ENCODE measurements at regions not wholly inside any gene's neighbourhood (a gene's known extent, or its start where the extent isn't known, plus 50 kb on each side); places are given as distances from the start of the nearest gene placed in this dataset.

GRCh38 chr2:8327371-8328100 is 354.3 kb upstream of the ID2 start:
- H3K4me3 ChIP-seq (ENCODE audit: low read depth, low read length): no peak overlapping the region
- TF ChIP-seq, protein P1, sequence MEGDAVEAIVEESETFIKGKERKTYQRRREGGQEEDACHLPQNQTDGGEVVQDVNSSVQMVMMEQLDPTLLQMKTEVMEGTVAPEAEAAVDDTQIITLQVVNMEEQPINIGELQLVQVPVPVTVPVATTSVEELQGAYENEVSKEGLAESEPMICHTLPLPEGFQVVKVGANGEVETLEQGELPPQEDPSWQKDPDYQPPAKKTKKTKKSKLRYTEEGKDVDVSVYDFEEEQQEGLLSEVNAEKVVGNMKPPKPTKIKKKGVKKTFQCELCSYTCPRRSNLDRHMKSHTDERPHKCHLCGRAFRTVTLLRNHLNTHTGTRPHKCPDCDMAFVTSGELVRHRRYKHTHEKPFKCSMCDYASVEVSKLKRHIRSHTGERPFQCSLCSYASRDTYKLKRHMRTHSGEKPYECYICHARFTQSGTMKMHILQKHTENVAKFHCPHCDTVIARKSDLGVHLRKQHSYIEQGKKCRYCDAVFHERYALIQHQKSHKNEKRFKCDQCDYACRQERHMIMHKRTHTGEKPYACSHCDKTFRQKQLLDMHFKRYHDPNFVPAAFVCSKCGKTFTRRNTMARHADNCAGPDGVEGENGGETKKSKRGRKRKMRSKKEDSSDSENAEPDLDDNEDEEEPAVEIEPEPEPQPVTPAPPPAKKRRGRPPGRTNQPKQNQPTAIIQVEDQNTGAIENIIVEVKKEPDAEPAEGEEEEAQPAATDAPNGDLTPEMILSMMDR (IDR thresholded peaks at IDR 0.05; ENCODE audit: insufficient read depth in 1 of 2, low read depth in 1 of 2, low read length in 1 of 2, severe bottlenecking in 1 of 2, unreplicated experiment in 1 of 2): no peak
- H3K4me3 Mint-ChIP-seq (ENCODE audit: unreplicated experiment): no peak overlapping the region
- H3K27me3 ChIP-seq (replicated peaks; ENCODE audit: control insufficient read depth, insufficient read depth, low read length): no peaks in the 10 kb centered on the region
- BruUV-seq (replicated peaks): no TSS peak
- H3K4me1 ChIP-seq: no peaks in the 10 kb centered on the region
- intact Hi-C loops (cut with micrococcal nuclease; ENCODE audit: unreplicated experiment): no loop called here
- H3K9me3 Mint-ChIP-seq (ENCODE audit: unreplicated experiment): no peaks in the 10 kb centered on the region
- POLR2A ChIA-PET: no interaction called here
- H3K27me3 Mint-ChIP-seq (ENCODE audit: insufficient read depth, unreplicated experiment): peaks cover 3% of the 10 kb centered on the region
- no peak overlapping the region for H3K27ac Mint-ChIP-seq (ENCODE audit: unreplicated experiment)
- DNase-seq: no peak
- no peaks in the 10 kb centered on the region for H3K36me3 ChIP-seq (ENCODE audit: control insufficient read depth, insufficient read depth, low read length)
- H3K4me1 Mint-ChIP-seq (ENCODE audit: low read depth, unreplicated experiment): peaks cover 8% of the 10 kb centered on the region
- no peaks in the 10 kb centered on the region for H3K9me3 ChIP-seq
- CTCF ChIA-PET: no interaction called here
- H3K36me3 Mint-ChIP-seq (ENCODE audit: insufficient read depth, unreplicated experiment): no peaks in the 10 kb centered on the region

DNA sequence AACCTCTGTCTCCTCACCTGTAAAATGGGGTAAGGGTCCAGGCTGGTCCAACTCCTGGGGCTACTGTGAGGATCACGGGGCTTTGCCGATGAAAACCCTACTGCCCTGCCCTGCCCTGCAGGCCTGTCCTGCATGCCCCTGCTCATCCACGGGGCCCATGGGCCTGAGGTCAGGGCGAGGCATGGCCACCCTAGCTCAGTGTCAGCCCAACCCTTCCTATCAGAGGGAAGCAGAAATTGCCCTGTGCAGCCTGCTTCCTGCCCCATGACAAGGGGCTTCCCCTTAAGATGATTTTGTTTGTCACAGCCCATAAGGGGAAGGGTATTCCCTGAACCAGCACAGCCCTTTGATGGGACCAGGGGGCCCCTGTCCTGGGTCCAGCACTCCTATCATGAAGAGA is 353.6 kb upstream of the ID2 start:
- no peak overlapping the region for H3K4me3 ChIP-seq (ENCODE audit: low read depth, low read length)
- no peaks in the 10 kb centered on the region for H3K9me3 Mint-ChIP-seq (ENCODE audit: unreplicated experiment)
- H3K27me3 Mint-ChIP-seq (ENCODE audit: insufficient read depth, unreplicated experiment): no peaks in the 10 kb centered on the region
- H3K27ac Mint-ChIP-seq (ENCODE audit: unreplicated experiment): no peak overlapping the region
- H3K27me3 ChIP-seq (replicated peaks; ENCODE audit: control insufficient read depth, insufficient read depth, low read length): no peaks in the 10 kb centered on the region
- no peak for DNase-seq
- H3K9me3 ChIP-seq: no peaks in the 10 kb centered on the region
- H3K36me3 Mint-ChIP-seq (ENCODE audit: insufficient read depth, unreplicated experiment): no peaks in the 10 kb centered on the region
- ChIA-PET CTCF (no interaction called here), POLR2A (no interaction called here)
- TF ChIP-seq, protein P1 (IDR thresholded peaks at IDR 0.05; ENCODE audit: insufficient read depth in 1 of 2, low read depth in 1 of 2, low read length in 1 of 2, severe bottlenecking in 1 of 2, unreplicated experiment in 1 of 2): no peak
- H3K4me1 Mint-ChIP-seq (ENCODE audit: low read depth, unreplicated experiment): peaks cover 8% of the 10 kb centered on the region
- no peaks in the 10 kb centered on the region for H3K4me1 ChIP-seq
- no peak overlapping the region for H3K4me3 Mint-ChIP-seq (ENCODE audit: unreplicated experiment)
- BruUV-seq (replicated peaks): no TSS peak
- intact Hi-C loops (cut with micrococcal nuclease; ENCODE audit: unreplicated experiment): no loop called here
- H3K36me3 ChIP-seq (ENCODE audit: control insufficient read depth, insufficient read depth, low read length): no peaks in the 10 kb centered on the region

DNA sequence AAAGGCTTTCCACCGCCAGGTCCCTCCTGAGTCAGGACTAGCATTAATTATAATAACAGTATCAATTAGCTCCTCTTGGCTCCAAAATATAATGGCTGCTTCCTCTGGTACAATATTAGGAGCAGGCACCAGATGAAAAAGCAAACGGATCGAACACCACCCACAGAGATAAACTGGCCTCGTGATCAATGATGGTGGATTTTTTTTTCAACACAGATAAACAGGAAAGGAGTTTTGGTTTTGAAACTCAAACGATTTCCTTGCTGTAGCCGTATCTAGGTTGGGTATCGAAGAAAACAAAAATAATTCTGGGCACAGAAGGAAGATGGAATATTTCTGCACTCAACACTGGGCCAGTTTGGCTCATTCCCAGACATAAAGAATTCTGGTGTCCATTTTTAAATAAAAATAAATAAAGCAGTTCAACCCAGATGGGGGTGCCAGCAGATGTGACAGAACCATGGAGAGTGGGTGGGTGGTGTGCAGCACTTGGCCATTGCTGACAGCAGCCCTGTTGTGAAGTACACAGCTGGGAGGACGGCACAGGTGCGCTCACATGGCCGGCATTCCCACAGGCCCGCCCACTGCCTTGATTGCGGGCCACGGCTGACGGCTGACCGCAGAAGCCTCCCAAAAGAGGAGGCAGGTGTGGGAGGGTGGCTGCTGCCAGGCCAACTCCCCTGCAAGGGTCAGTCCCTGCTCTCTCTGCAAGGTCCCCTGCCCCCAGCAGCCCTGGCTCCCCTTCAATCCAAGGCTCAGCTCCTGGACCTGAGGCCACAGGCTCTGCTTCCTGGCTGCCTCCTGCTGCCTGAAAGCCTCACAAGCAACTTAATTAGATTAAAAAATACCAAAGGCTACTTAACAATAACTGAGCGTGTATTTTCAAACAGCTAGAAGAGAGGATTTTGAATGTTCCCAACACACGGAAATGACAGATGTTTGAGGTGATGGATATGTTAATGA is 351.9 kb upstream of the ID2 start:
- H3K27ac Mint-ChIP-seq (ENCODE audit: unreplicated experiment): no peak overlapping the region
- H3K27me3 ChIP-seq (replicated peaks; ENCODE audit: control insufficient read depth, insufficient read depth, low read length): no peaks in the 10 kb centered on the region
- no peaks in the 10 kb centered on the region for H3K36me3 Mint-ChIP-seq (ENCODE audit: insufficient read depth, unreplicated experiment)
- intact Hi-C loops (cut with micrococcal nuclease; ENCODE audit: unreplicated experiment): no loop called here
- POLR2A ChIA-PET: no interaction called here
- CTCF ChIA-PET: no interaction called here
- H3K4me3 ChIP-seq (ENCODE audit: low read depth, low read length): no peak overlapping the region
- DNase-seq: no peak
- no peaks in the 10 kb centered on the region for H3K36me3 ChIP-seq (ENCODE audit: control insufficient read depth, insufficient read depth, low read length)
- TF ChIP-seq, protein P1 (IDR thresholded peaks at IDR 0.05; ENCODE audit: insufficient read depth in 1 of 2, low read depth in 1 of 2, low read length in 1 of 2, severe bottlenecking in 1 of 2, unreplicated experiment in 1 of 2): no peak
- H3K9me3 ChIP-seq: no peaks in the 10 kb centered on the region; the same call in 1 of the 2 replicates
- no peaks in the 10 kb centered on the region for H3K9me3 Mint-ChIP-seq (ENCODE audit: unreplicated experiment)
- H3K4me1 Mint-ChIP-seq (ENCODE audit: low read depth, unreplicated experiment): peaks cover under 1% of the 10 kb centered on the region
- no peaks in the 10 kb centered on the region for H3K27me3 Mint-ChIP-seq (ENCODE audit: insufficient read depth, unreplicated experiment)
- no peaks in the 10 kb centered on the region for H3K4me1 ChIP-seq
- H3K4me3 Mint-ChIP-seq (ENCODE audit: unreplicated experiment): no peak overlapping the region
- no TSS peak for BruUV-seq (replicated peaks)

Measured in Caco-2 (cell line).